Ascending aorta (tissue), 2 donors: ENCODE measurements at regions not wholly inside any gene's neighbourhood (a gene's known extent, or its start where the extent isn't known, plus 50 kb on each side); places are given as distances from the start of the nearest gene placed in this dataset.

ENCODE experiments used
- DNase-seq, 2 donors: peaks; one replicate each; pipeline ENCODE4 v3.0.0-alpha.2; 2019; ENCODE audit warnings: low spot score in 2 of 2
- H3K27ac ChIP-seq, 2 donors: fragments of 200-600 bp; sonication (generic); one replicate each; pipeline ENCODE4 v1.5.1; 2016 to 2017; ENCODE audit warnings: mild to moderate bottlenecking in 1 of 2
- H3K27me3 ChIP-seq: fragments of 200-600 bp; sonication (generic); one replicate; pipeline ENCODE4 v1.5.1; 2017
- H3K36me3 ChIP-seq, 2 donors: fragments of 200-600 bp; sonication (generic); one replicate each; pipeline ENCODE4 v1.5.1; 2016
- H3K4me1 ChIP-seq, 2 donors: fragments of 200-600 bp; sonication (generic); one replicate each; pipeline ENCODE4 v1.5.1; 2016 to 2017; ENCODE audit warnings: mild to moderate bottlenecking in 1 of 2
- H3K4me3 ChIP-seq, 2 donors: fragments of 200-600 bp; sonication (generic); one replicate each; pipeline ENCODE4 v1.5.1; 2016 to 2017; ENCODE audit warnings: mild to moderate bottlenecking in 1 of 2
- H3K9me3 ChIP-seq, 2 donors: fragments of 200-600 bp; sonication (generic); one replicate each; pipeline ENCODE4 v1.5.1; 2016
- intact Hi-C: fragments of 100-400 bp; cut with DNase I; formaldehyde crosslinking; loops from one replicate; pipeline ENCODE4 v1.15.1; 2023
- TF ChIP-seq, protein P1 (sequence below), 3 experiments: fragments of 200-600 bp in 2 of 3; fragments of 450-650 bp in 1 of 3; sonication (generic) in 2 of 3; IDR thresholded peaks; one replicate each; pipeline ENCODE4 v1.5.1; 2016 to 2019; ENCODE audit warnings: antibody characterized with exemption in 3 of 3, mild to moderate bottlenecking in 1 of 3, moderate library complexity in 1 of 3

DNA sequence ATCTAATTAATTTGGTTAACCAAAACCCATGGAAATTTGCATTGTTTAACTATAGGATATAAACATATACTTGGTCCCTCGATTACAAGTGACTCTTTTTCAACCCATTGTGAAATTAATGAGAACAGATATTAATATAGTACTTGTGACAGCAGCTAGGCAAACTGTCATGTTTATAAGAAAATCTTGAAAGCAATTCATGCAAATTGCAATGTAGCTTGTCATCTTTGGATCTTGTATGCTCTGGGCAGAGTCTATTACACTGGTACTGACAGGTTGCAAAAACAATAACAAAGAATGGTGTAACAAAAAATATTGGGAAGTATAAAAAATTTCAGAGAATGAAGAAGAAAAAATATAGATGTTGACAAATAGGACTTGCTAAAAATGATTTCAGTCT lies 941.0 kb downstream of the DNAH5 start:
- no peaks in the 10 kb centered on the region for H3K27me3 ChIP-seq
- intact Hi-C loops, result no loop called here
- TF ChIP-seq, protein P1, sequence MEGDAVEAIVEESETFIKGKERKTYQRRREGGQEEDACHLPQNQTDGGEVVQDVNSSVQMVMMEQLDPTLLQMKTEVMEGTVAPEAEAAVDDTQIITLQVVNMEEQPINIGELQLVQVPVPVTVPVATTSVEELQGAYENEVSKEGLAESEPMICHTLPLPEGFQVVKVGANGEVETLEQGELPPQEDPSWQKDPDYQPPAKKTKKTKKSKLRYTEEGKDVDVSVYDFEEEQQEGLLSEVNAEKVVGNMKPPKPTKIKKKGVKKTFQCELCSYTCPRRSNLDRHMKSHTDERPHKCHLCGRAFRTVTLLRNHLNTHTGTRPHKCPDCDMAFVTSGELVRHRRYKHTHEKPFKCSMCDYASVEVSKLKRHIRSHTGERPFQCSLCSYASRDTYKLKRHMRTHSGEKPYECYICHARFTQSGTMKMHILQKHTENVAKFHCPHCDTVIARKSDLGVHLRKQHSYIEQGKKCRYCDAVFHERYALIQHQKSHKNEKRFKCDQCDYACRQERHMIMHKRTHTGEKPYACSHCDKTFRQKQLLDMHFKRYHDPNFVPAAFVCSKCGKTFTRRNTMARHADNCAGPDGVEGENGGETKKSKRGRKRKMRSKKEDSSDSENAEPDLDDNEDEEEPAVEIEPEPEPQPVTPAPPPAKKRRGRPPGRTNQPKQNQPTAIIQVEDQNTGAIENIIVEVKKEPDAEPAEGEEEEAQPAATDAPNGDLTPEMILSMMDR (IDR thresholded peaks at IDR 0.05), result no peak
- no peak for DNase-seq
- H3K27ac ChIP-seq, result no peak overlapping the region
- no peaks in the 10 kb centered on the region for H3K36me3 ChIP-seq
- no peaks in the 10 kb centered on the region for H3K9me3 ChIP-seq
- H3K4me1 ChIP-seq, result no peaks in the 10 kb centered on the region
- H3K4me3 ChIP-seq, result no peak overlapping the region

DNA sequence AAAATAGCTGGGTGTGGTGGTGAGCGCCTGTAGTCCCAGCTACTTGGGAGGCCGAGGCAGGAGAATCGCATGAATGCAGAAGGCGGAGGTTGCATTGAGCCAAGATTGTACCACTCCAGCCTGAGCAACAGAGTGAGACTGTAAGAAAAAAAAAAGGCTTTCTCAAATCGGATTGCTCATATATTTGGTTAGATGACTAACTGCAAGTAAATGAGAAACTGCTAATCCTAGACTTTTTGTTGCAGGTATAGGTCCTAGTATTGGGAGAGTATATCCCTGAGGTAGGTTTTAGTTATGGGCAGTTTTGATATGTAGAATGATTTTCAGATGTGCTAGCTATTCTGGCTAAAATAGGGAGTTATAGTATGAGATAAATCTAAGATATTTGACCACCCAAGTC lies 944.8 kb downstream of the DNAH5 start:
- no peak overlapping the region for H3K4me3 ChIP-seq
- no peak overlapping the region for H3K27ac ChIP-seq
- intact Hi-C loops, result no loop called here
- H3K9me3 ChIP-seq, result no peaks in the 10 kb centered on the region
- TF ChIP-seq, protein P1 (IDR thresholded peaks at IDR 0.05), result no peak
- no peaks in the 10 kb centered on the region for H3K4me1 ChIP-seq
- no peaks in the 10 kb centered on the region for H3K36me3 ChIP-seq
- no peaks in the 10 kb centered on the region for H3K27me3 ChIP-seq
- DNase-seq, result no peak

DNA sequence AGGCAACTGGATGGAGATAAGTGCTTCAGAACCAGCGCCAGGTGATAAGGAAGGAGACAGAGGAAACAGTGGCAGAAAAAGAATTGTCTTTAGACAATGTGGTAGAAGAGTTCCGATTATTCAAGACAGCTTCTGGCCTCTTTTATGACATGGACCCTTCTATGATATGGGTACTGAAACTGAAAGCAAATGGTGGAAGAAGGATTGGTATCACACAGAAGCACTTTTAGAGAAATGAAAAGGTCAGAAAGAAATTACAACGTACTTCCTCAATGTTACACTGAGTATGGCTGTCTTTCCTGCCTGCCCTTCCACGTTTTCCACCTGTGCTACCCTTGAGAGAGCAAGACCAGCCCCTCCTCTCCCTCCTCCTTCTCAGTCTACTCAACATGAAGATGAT lies 959.3 kb downstream of the DNAH5 start:
- Histone ChIP-seq H3K4me1 (no peaks in the 10 kb centered on the region), H3K4me3 (no peak overlapping the region), H3K9me3 (no peaks in the 10 kb centered on the region), H3K27me3 (no peaks in the 10 kb centered on the region), H3K36me3 (no peaks in the 10 kb centered on the region), H3K27ac (no peak overlapping the region)
- intact Hi-C loops, result no loop called here
- TF ChIP-seq, protein P1 (IDR thresholded peaks at IDR 0.05), result no peak
- no peak for DNase-seq

DNA sequence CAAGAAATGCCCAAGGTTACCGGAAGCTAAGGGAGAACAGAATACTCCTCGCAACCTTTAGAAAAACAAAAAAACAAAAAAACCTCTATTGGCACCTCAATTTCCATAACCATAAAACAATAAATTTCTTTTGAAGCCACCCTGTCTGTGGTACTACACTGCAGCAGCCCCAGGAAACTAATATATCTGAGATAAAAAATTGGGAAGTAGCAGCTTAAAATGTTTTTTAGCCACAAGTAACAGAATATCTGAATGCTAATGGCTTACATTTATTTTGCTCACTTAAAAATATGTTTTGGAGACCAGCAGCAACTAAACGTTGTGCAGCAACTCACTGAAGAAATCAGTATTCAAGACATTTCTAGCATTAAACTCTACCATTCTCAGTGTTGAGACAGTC lies 969.6 kb downstream of the DNAH5 start:
- H3K27ac ChIP-seq, result no peak overlapping the region
- no peak for DNase-seq
- no peaks in the 10 kb centered on the region for H3K4me1 ChIP-seq
- H3K27me3 ChIP-seq, result no peaks in the 10 kb centered on the region
- H3K4me3 ChIP-seq, result no peak overlapping the region
- intact Hi-C loops, result no loop called here
- no peaks in the 10 kb centered on the region for H3K36me3 ChIP-seq
- TF ChIP-seq, protein P1 (IDR thresholded peaks at IDR 0.05), result no peak
- no peaks in the 10 kb centered on the region for H3K9me3 ChIP-seq

DNA sequence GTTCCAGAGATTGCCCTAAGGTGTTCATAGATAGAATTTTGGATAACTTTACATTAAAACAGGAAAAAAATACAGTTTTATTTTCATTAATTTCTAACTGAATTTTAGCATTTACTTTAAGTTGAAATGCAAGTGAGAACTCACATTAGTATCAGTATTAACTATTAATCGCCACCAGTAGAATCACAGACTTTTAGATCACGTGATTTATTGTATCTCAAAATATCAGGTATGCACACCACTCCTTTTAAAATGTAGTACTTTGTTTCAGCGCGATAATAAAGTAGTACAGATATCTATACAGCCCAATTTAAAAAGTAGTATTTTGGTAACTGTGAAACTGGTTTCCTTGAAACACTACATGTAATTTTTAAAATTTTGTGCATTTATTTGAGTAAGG lies 978.7 kb downstream of the DNAH5 start:
- DNase-seq, result no peak
- Histone ChIP-seq H3K9me3 (no peaks in the 10 kb centered on the region), H3K36me3 (no peaks in the 10 kb centered on the region), H3K4me1 (no peaks in the 10 kb centered on the region), H3K27me3 (no peaks in the 10 kb centered on the region), H3K4me3 (no peak overlapping the region), H3K27ac (no peak overlapping the region)
- intact Hi-C loops, result no loop called here
- TF ChIP-seq, protein P1 (IDR thresholded peaks at IDR 0.05), result no peak

DNA sequence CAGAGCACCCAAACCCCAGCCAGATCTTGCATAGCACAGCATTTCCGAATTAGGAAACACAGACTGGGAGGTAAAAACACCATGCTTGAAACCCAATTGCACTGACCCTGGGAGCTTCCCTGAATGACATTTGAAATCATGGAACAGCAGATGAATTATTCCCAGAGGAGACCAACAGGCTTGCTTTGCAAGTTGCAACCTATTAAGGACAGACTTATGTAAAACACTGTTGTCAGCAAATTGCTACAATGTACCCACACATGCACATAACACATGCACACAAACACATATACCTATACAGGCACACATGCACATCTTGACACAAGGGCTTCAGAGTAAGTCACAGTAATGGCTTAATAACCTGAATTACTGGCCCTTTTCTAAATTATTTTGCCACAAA lies 984.8 kb downstream of the DNAH5 start:
- Histone ChIP-seq H3K9me3 (no peaks in the 10 kb centered on the region), H3K4me1 (no peaks in the 10 kb centered on the region), H3K36me3 (no peaks in the 10 kb centered on the region), H3K4me3 (no peak overlapping the region), H3K27ac (no peak overlapping the region), H3K27me3 (no peaks in the 10 kb centered on the region)
- intact Hi-C loops, result no loop called here
- TF ChIP-seq, protein P1 (IDR thresholded peaks at IDR 0.05), result no peak
- no peak for DNase-seq
